ENCODE measurements at regions not wholly inside any gene's neighbourhood (a gene's known extent, or its start where the extent isn't known, plus 50 kb on each side); places are given as distances from the start of the nearest gene placed in this dataset.

DNA sequence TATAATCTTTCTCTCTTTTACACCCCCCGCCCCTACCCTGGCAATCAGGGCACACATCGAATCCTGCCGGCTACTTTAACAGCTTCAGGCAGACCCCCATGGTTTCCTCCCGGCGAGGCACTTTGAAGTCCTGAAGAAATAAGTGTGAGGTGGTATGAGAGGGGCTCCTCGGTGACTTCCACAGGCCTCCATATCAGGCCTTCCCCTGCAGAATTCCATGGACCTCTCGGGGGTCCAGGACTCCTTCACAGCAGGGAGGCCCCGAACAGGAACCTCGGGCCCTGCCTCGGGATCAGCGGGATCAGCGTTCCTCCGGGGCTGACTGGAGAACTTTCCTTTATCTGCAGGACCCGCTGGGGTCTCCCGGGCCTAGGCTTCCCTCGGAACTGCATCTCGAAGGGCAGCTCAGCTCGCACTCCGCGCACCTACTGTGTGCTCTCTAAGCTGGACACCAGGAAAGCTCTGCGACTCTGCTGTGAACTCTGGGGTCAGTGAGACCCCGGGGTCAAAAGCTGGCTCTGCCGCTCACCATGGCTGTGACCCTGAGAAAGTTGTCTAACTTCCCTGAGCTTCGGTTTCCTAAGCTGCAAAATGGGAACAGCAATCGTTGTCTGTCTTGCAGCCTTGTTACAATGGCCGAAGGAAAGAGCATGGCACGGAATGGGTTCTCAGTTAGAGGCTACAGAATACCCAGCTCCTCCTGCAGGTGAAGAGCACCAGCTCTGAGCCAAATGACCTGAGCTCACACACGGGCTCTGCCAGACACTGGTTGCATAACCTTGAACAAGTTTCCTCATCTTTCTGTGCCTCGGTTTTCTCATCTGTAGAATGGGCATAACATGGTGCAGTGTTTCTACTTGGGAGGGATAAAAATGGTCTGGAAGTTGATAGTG lies 97.4 kb upstream of the ID2 start:
- no peak overlapping the region for H4K12ac ChIP-seq (ENCODE audit: low read depth, low read length)
- peak overlapping the region; percentile 44 for H2BK12ac ChIP-seq (ENCODE audit: low read length)
- H3K79me1 ChIP-seq (ENCODE audit: low read length) = peaks cover 27% of the 10 kb centered on the region
- no CpG with 5 or more reads among the region's 29 CpGs for WGBS (ENCODE audit: extremely low coverage, insufficient coverage, insufficient read length)
- H4K91ac ChIP-seq (ENCODE audit: low read depth, low read length) = peak overlapping the region; percentile 64
- no peak overlapping the region for H2AFZ ChIP-seq (ENCODE audit: insufficient read depth, low read length, poor library complexity)
- no peaks in the 10 kb centered on the region for H3K36me3 ChIP-seq (ENCODE audit: control insufficient read depth in 1 of 2, insufficient read depth in 2 of 2, low read length in 2 of 2)
- H2BK120ac ChIP-seq (ENCODE audit: insufficient read depth, low read length, poor library complexity) = peak overlapping the region; percentile 41
- peak overlapping the region; percentile 2 for H2AK5ac ChIP-seq (ENCODE audit: low read length)
- peak overlapping the region; percentile 12 for H4K8ac ChIP-seq (ENCODE audit: low read depth, low read length)
- H3K4me3 ChIP-seq (ENCODE audit: low read depth, low read length) = no peak overlapping the region
- DNase-seq = no peak
- no peak overlapping the region for H3K4ac ChIP-seq (ENCODE audit: low read depth, low read length)
- H3K23ac ChIP-seq (ENCODE audit: low read length) = no peak overlapping the region
- no peak overlapping the region for H3K27ac ChIP-seq (ENCODE audit: low read depth, low read length)
- H3K79me2 ChIP-seq (ENCODE audit: control insufficient read depth, insufficient read depth, low read length, poor library complexity) = no peaks in the 10 kb centered on the region
- H3K9me3 ChIP-seq (ENCODE audit: insufficient read depth, low read depth, low read length) = no peaks in the 10 kb centered on the region
- H3K14ac ChIP-seq (ENCODE audit: low read length) = peak overlapping the region; percentile 16
- no peak overlapping the region for H3K9ac ChIP-seq (ENCODE audit: low read length)
- peaks cover 21 to 27% of the 10 kb centered on the region in 2 experiments for H3K4me1 ChIP-seq (ENCODE audit: control insufficient read depth in 1 of 2, insufficient read depth in 2 of 2, low read length in 2 of 2)
- peak overlapping the region; percentile 8 for H3K18ac ChIP-seq (ENCODE audit: low read length)
- peak overlapping the region; percentile 7 for H2BK5ac ChIP-seq (ENCODE audit: low read depth, low read length, poor library complexity)
- no peaks in the 10 kb centered on the region for H3K27me3 ChIP-seq (ENCODE audit: insufficient read depth, low read length)
- peak overlapping the region; percentile 56 for H3K4me2 ChIP-seq (ENCODE audit: low read length)

- H3K14ac ChIP-seq (ENCODE audit: low read length) = peak overlapping the region; percentile 40
- H3K23ac ChIP-seq (ENCODE audit: low read length) = no peak overlapping the region
- no peak overlapping the region for H2BK5ac ChIP-seq (ENCODE audit: low read depth, low read length, poor library complexity)
- no peaks in the 10 kb centered on the region for H3K9me3 ChIP-seq (ENCODE audit: insufficient read depth, low read depth, low read length)
- H3K4me2 ChIP-seq (ENCODE audit: low read length) = no peak overlapping the region
- H2BK12ac ChIP-seq (ENCODE audit: low read length) = peak overlapping the region; percentile 34
- H3K18ac ChIP-seq (ENCODE audit: low read length) = no peak overlapping the region
- no peaks in the 10 kb centered on the region for H3K27me3 ChIP-seq (ENCODE audit: insufficient read depth, low read length)
- no peak overlapping the region for H3K27ac ChIP-seq (ENCODE audit: low read depth, low read length)
- H3K79me1 ChIP-seq (ENCODE audit: low read length) = peaks cover 27% of the 10 kb centered on the region
- no CpG with 5 or more reads among the region's 15 CpGs for WGBS (ENCODE audit: extremely low coverage, insufficient coverage, insufficient read length)
- no peak overlapping the region for H2AFZ ChIP-seq (ENCODE audit: insufficient read depth, low read length, poor library complexity)
- H3K4me3 ChIP-seq (ENCODE audit: low read depth, low read length) = no peak overlapping the region
- H4K8ac ChIP-seq (ENCODE audit: low read depth, low read length) = no peak overlapping the region
- no peak for DNase-seq
- no peaks in the 10 kb centered on the region for H3K36me3 ChIP-seq (ENCODE audit: control insufficient read depth in 1 of 2, insufficient read depth in 2 of 2, low read length in 2 of 2)
- peak overlapping the region; percentile 23 for H3K4ac ChIP-seq (ENCODE audit: low read depth, low read length)
- H3K79me2 ChIP-seq (ENCODE audit: control insufficient read depth, insufficient read depth, low read length, poor library complexity) = no peaks in the 10 kb centered on the region
- H4K91ac ChIP-seq (ENCODE audit: low read depth, low read length) = peak overlapping the region; percentile 37
- peak overlapping the region; percentile 75 for H2AK5ac ChIP-seq (ENCODE audit: low read length)
- H3K4me1 ChIP-seq (ENCODE audit: control insufficient read depth in 1 of 2, insufficient read depth in 2 of 2, low read length in 2 of 2) = peaks cover 17 to 20% of the 10 kb centered on the region in 2 experiments
- H3K9ac ChIP-seq (ENCODE audit: low read length) = no peak overlapping the region
- peak overlapping the region; percentile 34 for H2BK120ac ChIP-seq (ENCODE audit: insufficient read depth, low read length, poor library complexity)
- no peak overlapping the region for H4K12ac ChIP-seq (ENCODE audit: low read depth, low read length)
Observed at GRCh38 chr2:8586457-8587051, 95.3 kb upstream of the ID2 start.

DNA sequence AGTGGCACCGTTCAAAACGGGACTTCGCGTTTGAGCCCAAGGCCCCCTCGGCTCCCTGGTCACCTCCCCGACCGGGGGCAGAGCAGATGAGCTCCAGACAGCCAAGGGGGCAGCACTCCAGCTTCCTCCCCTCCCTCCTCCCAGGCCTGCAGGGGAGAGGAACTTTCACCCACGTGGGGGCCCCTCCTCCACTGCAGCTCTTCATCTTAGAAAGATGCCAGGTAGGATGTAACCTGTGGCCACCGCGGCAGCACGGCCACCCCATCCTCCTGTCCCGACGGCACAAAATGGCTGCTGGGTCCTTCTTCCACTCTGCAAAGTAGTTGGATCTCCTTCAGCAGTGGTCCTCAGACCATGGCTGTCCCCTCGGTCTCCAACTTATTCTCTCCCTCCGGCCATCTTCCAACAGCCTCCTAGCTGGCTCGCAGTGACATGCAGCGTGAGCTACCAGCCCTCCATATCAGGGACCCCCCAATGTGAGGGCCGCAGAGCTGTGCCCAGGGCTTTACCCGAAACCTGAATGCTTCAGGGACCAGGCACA lies 94.5 kb upstream of the ID2 start:
- Histone ChIP-seq H3K23ac (ENCODE audit: low read length) (no peak overlapping the region), H3K4ac (ENCODE audit: low read depth, low read length) (no peak overlapping the region), H3K27me3 (ENCODE audit: insufficient read depth, low read length) (no peaks in the 10 kb centered on the region), H2BK120ac (ENCODE audit: insufficient read depth, low read length, poor library complexity) (no peak overlapping the region), H4K91ac (ENCODE audit: low read depth, low read length) (peak overlapping the region; percentile 61), H2BK12ac (ENCODE audit: low read length) (peak overlapping the region; percentile 67), H3K36me3 (ENCODE audit: control insufficient read depth in 1 of 2, insufficient read depth in 2 of 2, low read length in 2 of 2) (no peaks in the 10 kb centered on the region), H3K4me1 (ENCODE audit: control insufficient read depth in 1 of 2, insufficient read depth in 2 of 2, low read length in 2 of 2) (peaks cover 17 to 20% of the 10 kb centered on the region in 2 experiments), H4K8ac (ENCODE audit: low read depth, low read length) (no peak overlapping the region), H3K27ac (ENCODE audit: low read depth, low read length) (no peak overlapping the region), H2AK5ac (ENCODE audit: low read length) (peak overlapping the region; percentile 44), H3K79me2 (ENCODE audit: control insufficient read depth, insufficient read depth, low read length, poor library complexity) (no peaks in the 10 kb centered on the region), H3K9me3 (ENCODE audit: insufficient read depth, low read depth, low read length) (no peaks in the 10 kb centered on the region), H3K79me1 (ENCODE audit: low read length) (peaks cover 25% of the 10 kb centered on the region), H2AFZ (ENCODE audit: insufficient read depth, low read length, poor library complexity) (no peak overlapping the region), H3K18ac (ENCODE audit: low read length) (no peak overlapping the region), H3K14ac (ENCODE audit: low read length) (peak overlapping the region; percentile 30), H3K9ac (ENCODE audit: low read length) (no peak overlapping the region), H3K4me3 (ENCODE audit: low read depth, low read length) (no peak overlapping the region), H3K4me2 (ENCODE audit: low read length) (no peak overlapping the region), H4K12ac (ENCODE audit: low read depth, low read length) (no peak overlapping the region), H2BK5ac (ENCODE audit: low read depth, low read length, poor library complexity) (no peak overlapping the region)
- no CpG with 5 or more reads among the region's 19 CpGs for WGBS (ENCODE audit: extremely low coverage, insufficient coverage, insufficient read length)
- no peak for DNase-seq

DNA sequence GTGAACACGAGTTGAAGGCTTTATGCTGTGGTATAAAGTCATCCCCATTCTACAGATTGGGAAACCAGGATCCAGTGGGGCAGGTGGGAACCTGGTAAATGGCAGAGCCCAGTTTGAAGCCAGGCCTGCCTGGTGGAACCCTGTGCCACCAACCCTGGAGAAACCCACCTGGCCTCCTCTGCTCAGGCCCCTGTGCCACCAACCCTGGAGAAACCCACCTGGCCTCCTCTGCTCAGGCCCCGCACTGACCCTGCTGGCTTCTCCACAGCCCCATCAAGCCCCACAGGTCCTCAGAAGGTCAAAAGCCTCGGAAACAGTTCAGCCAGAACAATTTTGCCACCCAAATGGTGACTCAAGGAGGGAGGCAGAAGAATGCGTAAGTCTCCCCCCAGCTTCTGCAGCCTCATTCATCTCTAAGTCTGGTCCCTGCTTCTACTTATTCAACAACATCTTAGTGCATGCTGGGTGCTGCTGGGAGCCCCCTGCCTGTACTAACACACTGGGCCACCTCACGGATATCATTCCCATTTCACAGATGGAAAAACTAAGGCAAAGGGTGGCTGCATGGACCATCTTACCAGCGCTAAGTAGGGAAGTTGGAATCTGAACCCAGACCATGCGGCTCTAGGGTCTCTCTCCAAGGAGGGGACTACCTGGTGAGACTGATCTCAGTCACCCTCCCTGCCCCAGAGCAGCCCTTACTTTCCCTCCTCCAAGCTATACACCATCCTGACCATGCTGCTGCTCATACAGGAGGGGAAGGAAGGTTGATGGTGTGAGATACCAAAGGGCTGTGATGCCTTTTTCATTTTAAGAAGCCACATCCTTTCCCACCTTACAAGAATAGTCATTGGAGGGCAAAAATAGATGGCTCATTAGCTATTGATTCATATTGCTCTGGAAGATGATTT lies 93.7 kb upstream of the ID2 start:
- peak overlapping the region; percentile 24 for H2BK120ac ChIP-seq (ENCODE audit: insufficient read depth, low read length, poor library complexity)
- no peaks in the 10 kb centered on the region for H3K79me2 ChIP-seq (ENCODE audit: control insufficient read depth, insufficient read depth, low read length, poor library complexity)
- no peak overlapping the region for H3K4ac ChIP-seq (ENCODE audit: low read depth, low read length)
- H3K36me3 ChIP-seq (ENCODE audit: control insufficient read depth in 1 of 2, insufficient read depth in 2 of 2, low read length in 2 of 2) = no peaks in the 10 kb centered on the region
- H3K4me3 ChIP-seq (ENCODE audit: low read depth, low read length) = no peak overlapping the region
- no peak overlapping the region for H3K18ac ChIP-seq (ENCODE audit: low read length)
- no CpG with 5 or more reads among the region's 7 CpGs for WGBS (ENCODE audit: extremely low coverage, insufficient coverage, insufficient read length)
- H2BK12ac ChIP-seq (ENCODE audit: low read length) = peak overlapping the region; percentile 67
- H2BK5ac ChIP-seq (ENCODE audit: low read depth, low read length, poor library complexity) = no peak overlapping the region
- no peak overlapping the region for H3K9ac ChIP-seq (ENCODE audit: low read length)
- H4K91ac ChIP-seq (ENCODE audit: low read depth, low read length) = peak overlapping the region; percentile 61
- H3K27ac ChIP-seq (ENCODE audit: low read depth, low read length) = no peak overlapping the region
- peaks cover 2% of the 10 kb centered on the region for H3K9me3 ChIP-seq (ENCODE audit: insufficient read depth, low read depth, low read length)
- H3K23ac ChIP-seq (ENCODE audit: low read length) = no peak overlapping the region
- H3K4me1 ChIP-seq (ENCODE audit: control insufficient read depth in 1 of 2, insufficient read depth in 2 of 2, low read length in 2 of 2) = peaks cover 11 to 18% of the 10 kb centered on the region in 2 experiments
- H3K14ac ChIP-seq (ENCODE audit: low read length) = no peak overlapping the region
- H2AFZ ChIP-seq (ENCODE audit: insufficient read depth, low read length, poor library complexity) = no peak overlapping the region
- H4K12ac ChIP-seq (ENCODE audit: low read depth, low read length) = no peak overlapping the region
- H3K4me2 ChIP-seq (ENCODE audit: low read length) = no peak overlapping the region
- H3K27me3 ChIP-seq (ENCODE audit: insufficient read depth, low read length) = no peaks in the 10 kb centered on the region
- peaks cover 18% of the 10 kb centered on the region for H3K79me1 ChIP-seq (ENCODE audit: low read length)
- no peak for DNase-seq
- no peak overlapping the region for H4K8ac ChIP-seq (ENCODE audit: low read depth, low read length)
- peak overlapping the region; percentile 44 for H2AK5ac ChIP-seq (ENCODE audit: low read length)

Data from trophoblast cell (in vitro differentiated cells and primary cell).